ENCODE measurements at regions not wholly inside any gene's neighbourhood (a gene's known extent, or its start where the extent isn't known, plus 50 kb on each side); places are given as distances from the start of the nearest gene placed in this dataset.

DNA sequence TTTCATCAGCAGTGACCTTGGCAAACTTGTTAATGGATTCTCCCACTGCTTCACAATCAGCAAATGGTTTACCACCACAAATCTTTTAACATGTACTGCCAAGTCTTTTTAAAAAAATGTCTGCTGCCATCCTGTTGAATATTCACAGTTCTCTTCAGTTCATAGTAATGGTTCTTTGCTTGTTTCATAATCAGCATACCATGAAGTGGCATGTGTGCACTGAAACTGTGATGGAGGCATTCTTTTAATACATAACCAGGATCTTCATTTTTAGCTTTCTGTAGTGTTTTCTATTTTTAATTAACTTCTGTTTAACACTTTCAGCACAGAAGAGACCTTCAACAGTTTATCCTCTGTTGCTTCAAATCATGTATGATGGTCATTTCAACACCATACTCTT lies 230.1 kb upstream of the ARSJ start:
- no peaks in the 10 kb centered on the region for H3K4me1 ChIP-seq
- intact Hi-C loops (cut with DNase I), result loop anchor here in 2 of 10 donors (2.0 to 10.0 kb wide), 2 partner anchors 165 to 169 kb away; no protein-coding TSS in a partner anchor
- TF ChIP-seq, protein P1, sequence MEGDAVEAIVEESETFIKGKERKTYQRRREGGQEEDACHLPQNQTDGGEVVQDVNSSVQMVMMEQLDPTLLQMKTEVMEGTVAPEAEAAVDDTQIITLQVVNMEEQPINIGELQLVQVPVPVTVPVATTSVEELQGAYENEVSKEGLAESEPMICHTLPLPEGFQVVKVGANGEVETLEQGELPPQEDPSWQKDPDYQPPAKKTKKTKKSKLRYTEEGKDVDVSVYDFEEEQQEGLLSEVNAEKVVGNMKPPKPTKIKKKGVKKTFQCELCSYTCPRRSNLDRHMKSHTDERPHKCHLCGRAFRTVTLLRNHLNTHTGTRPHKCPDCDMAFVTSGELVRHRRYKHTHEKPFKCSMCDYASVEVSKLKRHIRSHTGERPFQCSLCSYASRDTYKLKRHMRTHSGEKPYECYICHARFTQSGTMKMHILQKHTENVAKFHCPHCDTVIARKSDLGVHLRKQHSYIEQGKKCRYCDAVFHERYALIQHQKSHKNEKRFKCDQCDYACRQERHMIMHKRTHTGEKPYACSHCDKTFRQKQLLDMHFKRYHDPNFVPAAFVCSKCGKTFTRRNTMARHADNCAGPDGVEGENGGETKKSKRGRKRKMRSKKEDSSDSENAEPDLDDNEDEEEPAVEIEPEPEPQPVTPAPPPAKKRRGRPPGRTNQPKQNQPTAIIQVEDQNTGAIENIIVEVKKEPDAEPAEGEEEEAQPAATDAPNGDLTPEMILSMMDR (IDR thresholded peaks at IDR 0.05), result no peak
- no peak for TF ChIP-seq POLR2A (IDR thresholded peaks at IDR 0.05)
- no peak for ATAC-seq
- peaks cover 0 to under 1% (median 0%) of the 10 kb centered on the region in 12 donors for H3K9me3 ChIP-seq
- no peak overlapping the region for H3K27ac ChIP-seq
- no peak for DNase-seq
- no peak overlapping the region for H3K4me3 ChIP-seq
- H3K27me3 ChIP-seq, result no peaks in the 10 kb centered on the region
- no peaks in the 10 kb centered on the region for H3K36me3 ChIP-seq

DNA sequence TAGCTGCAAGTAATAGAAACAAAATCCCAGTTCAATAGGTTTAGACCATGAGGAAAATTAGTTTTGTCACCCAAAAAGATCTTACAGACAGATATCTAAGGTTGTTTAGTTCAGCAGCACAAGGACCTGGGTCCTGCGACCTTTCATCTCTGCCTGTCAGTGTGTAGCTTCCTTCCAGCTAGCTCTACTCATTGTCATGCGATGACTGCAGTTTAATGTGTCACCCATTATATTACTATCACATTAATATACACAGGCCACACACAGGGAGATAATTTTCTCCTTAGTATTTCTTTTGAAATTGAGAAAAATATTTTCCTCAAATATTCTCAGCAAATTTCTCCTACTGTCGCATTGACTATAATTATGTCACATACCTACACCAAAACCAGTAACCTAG lies 232.1 kb upstream of the ARSJ start:
- no peak overlapping the region for H3K4me3 ChIP-seq
- H3K27me3 ChIP-seq, result no peaks in the 10 kb centered on the region
- ATAC-seq (no peak), DNase-seq (no peak)
- H3K4me1 ChIP-seq, result no peaks in the 10 kb centered on the region
- intact Hi-C loops (cut with DNase I), result no loop called here
- no peak overlapping the region for H3K27ac ChIP-seq
- WGBS, 4 donors, result 88 to 93% (median 89%) methylated on average over 3 of the region's 3 CpGs
- TF ChIP-seq, protein P1 (IDR thresholded peaks at IDR 0.05), result no peak
- no peak for TF ChIP-seq POLR2A (IDR thresholded peaks at IDR 0.05)
- H3K9me3 ChIP-seq, result peaks cover 0 to 2% (median 0%) of the 10 kb centered on the region in 12 donors
- no peaks in the 10 kb centered on the region for H3K36me3 ChIP-seq

DNA sequence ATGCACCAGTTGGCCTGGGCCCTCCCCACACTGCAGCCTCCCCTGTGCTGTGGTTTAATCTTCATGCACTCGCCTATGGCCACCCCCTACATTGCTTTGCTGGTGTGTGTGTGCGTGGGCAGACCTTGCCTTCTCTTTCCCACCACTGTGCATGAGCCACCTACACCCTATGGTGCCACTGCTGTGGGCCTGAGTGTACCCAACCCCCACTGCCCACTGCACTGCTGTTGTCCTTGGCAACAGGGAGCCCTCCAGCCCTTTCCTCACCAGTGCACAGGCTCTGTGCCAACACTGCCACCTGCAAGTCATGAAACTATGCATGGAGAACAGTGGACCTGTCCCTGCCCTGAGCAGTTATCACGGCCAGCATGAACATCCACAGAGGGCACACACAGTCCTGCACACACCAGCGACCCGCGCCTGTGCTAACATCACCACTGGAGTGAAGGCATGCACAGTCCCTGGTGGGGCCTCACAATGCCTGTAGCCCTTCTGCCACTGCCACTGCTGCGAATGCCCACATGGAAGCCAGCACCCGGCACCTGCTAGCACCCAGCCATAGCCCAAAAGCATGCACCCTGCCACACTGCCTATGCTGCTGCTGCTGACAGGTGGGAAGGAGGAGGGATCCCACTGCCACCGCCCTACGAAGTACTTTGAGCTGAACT lies 237.8 kb upstream of the ARSJ start:
- intact Hi-C loops (cut with DNase I), result no loop called here
- Histone ChIP-seq H3K9me3 (peaks cover 0 to 2% (median 0%) of the 10 kb centered on the region in 12 donors), H3K4me3 (no peak overlapping the region), H3K4me1 (no peaks in the 10 kb centered on the region), H3K36me3 (no peaks in the 10 kb centered on the region), H3K27me3 (no peaks in the 10 kb centered on the region), H3K27ac (no peak overlapping the region)
- DNase-seq (peak in 1 of 5 donors; percentile 35), ATAC-seq (peak in 1 of 4 donors; percentile 34)
- TF ChIP-seq, protein P1 (IDR thresholded peaks at IDR 0.05), result no peak
- no peak for TF ChIP-seq POLR2A (IDR thresholded peaks at IDR 0.05)
- WGBS, 4 donors, result 79 to 88% (median 83%) methylated on average over 7 to 10 of the region's 10 CpGs

DNA sequence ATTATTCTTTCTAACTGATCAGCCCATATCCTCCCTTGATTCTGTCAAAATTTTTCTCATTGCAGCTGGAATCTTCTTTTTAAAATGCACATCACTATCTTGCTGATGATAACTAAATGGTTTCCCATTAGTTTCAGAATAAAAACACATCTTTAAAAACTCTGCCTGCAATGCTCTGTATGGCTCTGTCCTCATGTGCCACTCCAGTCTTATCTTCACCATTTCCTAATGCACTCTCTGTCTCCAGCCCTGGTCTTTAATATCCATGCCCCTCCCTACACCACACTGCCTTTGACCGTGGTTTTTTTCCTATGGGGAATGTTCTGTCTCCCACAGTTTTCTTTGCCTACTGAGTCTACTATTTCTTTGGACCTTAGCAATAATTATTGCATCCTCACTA lies 244.1 kb upstream of the ARSJ start:
- no peaks in the 10 kb centered on the region for H3K4me1 ChIP-seq
- H3K9me3 ChIP-seq, result no peaks in the 10 kb centered on the region
- H3K36me3 ChIP-seq, result no peaks in the 10 kb centered on the region
- no peak overlapping the region for H3K27ac ChIP-seq
- no peak overlapping the region for H3K4me3 ChIP-seq
- DNase-seq (no peak), ATAC-seq (no peak)
- H3K27me3 ChIP-seq, result no peaks in the 10 kb centered on the region
- TF ChIP-seq, protein P1 (IDR thresholded peaks at IDR 0.05), result no peak
- no peak for TF ChIP-seq POLR2A (IDR thresholded peaks at IDR 0.05)
- intact Hi-C loops (cut with DNase I), result no loop called here
- 11 to 27% (median 17%) methylated on average over 1 of the region's 1 CpG for WGBS, 4 donors
